WTC11 (cell line): ENCODE measurements at regions not wholly inside any gene's neighbourhood (a gene's known extent, or its start where the extent isn't known, plus 50 kb on each side); places are given as distances from the start of the nearest gene placed in this dataset.

Experiments used
- ATAC-seq: fragments of 200-7000 bp; cut with Tn5 transposase; 2 replicates; pipeline ENCODE4 v1.10.0; 2021; ENCODE audit warnings: mild to moderate bottlenecking, moderate library complexity
- CTCF ChIA-PET: fragments of 300-600 bp; sonication (Branson Sonifier 250); formaldehyde crosslinking; loops from one replicate; lab custom pipeline; 2021; ENCODE audit warnings: antibody characterized with exemption; lab: Charles Lee
- POLR2A ChIA-PET: fragments of 350-600 bp; sonication (Branson Sonifier 250); formaldehyde crosslinking; loops from one replicate; lab custom pipeline; 2021; ENCODE audit warnings: antibody characterized with exemption; lab: Charles Lee
- DNase-seq: peaks from one replicate; pipeline ENCODE4 v3.0.0; 2021; ENCODE audit warnings: low spot score
- H3K27ac Mint-ChIP-seq: 2 replicates; pipeline ENCODE4 v1.8.0; 2021; ENCODE audit warnings: mixed read lengths
- H3K27me3 Mint-ChIP-seq: 2 replicates; pipeline ENCODE4 v1.8.0; 2021; ENCODE audit warnings: low read depth, mild to moderate bottlenecking, moderate library complexity, mixed read lengths
- H3K36me3 Mint-ChIP-seq: 2 replicates; pipeline ENCODE4 v1.8.0; 2021; ENCODE audit warnings: mixed read lengths
- H3K4me1 Mint-ChIP-seq: 2 replicates; pipeline ENCODE4 v1.8.0; 2022; ENCODE audit warnings: mixed read lengths
- H3K4me3 Mint-ChIP-seq: 2 replicates; pipeline ENCODE4 v1.8.0; 2021; ENCODE audit warnings: mild to moderate bottlenecking, moderate library complexity, mixed read lengths
- H3K9me3 Mint-ChIP-seq: 2 replicates; pipeline ENCODE4 v1.8.0; 2021; ENCODE audit warnings: mixed read lengths
- CREM ChIP-seq: sonication (generic); formaldehyde crosslinking; IDR thresholded peaks from 2 replicates; pipeline ENCODE4 v1.8.1; 2022; ENCODE audit warnings: mild to moderate bottlenecking, missing genetic modification reagents, moderate library complexity
- EMX1 ChIP-seq: fragments of 250-450 bp; sonication (Bioruptor Pico); IDR thresholded peaks from 2 replicates; pipeline ENCODE4 v1.8.0; 2021; ENCODE audit warnings: mild to moderate bottlenecking
- FOXP1 ChIP-seq: sonication (generic); formaldehyde crosslinking; IDR thresholded peaks from 2 replicates; pipeline ENCODE4 v1.8.0; 2022; ENCODE audit warnings: missing genetic modification reagents, mild to moderate bottlenecking, moderate library complexity, borderline replicate concordance
- GABPB1 ChIP-seq: sonication (generic); formaldehyde crosslinking; IDR thresholded peaks from 2 replicates; pipeline ENCODE4 v1.8.1; 2023; ENCODE audit warnings: mild to moderate bottlenecking, missing genetic modification reagents
- GRHL2 ChIP-seq: fragments of 250-450 bp; sonication (Bioruptor Pico); IDR thresholded peaks from 2 replicates; pipeline ENCODE4 v1.8.0; 2022; ENCODE audit warnings: mild to moderate bottlenecking, moderate library complexity; ENCODE audit not compliant: insufficient replicate concordance, severe bottlenecking
- ZNF121 ChIP-seq: sonication (generic); formaldehyde crosslinking; IDR thresholded peaks from 2 replicates; pipeline ENCODE4 v1.8.0; 2023; ENCODE audit warnings: missing genetic modification reagents
- ZNF416 ChIP-seq: fragments of 250-450 bp; sonication (Bioruptor Pico); IDR thresholded peaks from 2 replicates; pipeline ENCODE4 v1.9.0; 2021; ENCODE audit warnings: mild to moderate bottlenecking, inconsistent platforms
- ZNF423 ChIP-seq: fragments of 250-450 bp; sonication (Bioruptor Pico); IDR thresholded peaks from 2 replicates; pipeline ENCODE4 v2.1.2; 2022; ENCODE audit warnings: mild to moderate bottlenecking, moderate library complexity
- ZNF671 ChIP-seq: fragments of 250-450 bp; sonication (Bioruptor Pico); IDR thresholded peaks from 2 replicates; pipeline ENCODE4 v1.8.0; 2021; ENCODE audit warnings: mild to moderate bottlenecking
- TF ChIP-seq, protein P1 (sequence below): sonication (generic); formaldehyde crosslinking; IDR thresholded peaks from 2 replicates; pipeline ENCODE4 v1.8.1; 2023; ENCODE audit warnings: mild to moderate bottlenecking, missing genetic modification reagents
- TF ChIP-seq, protein P2 (sequence below): fragments of 250-450 bp; sonication (Bioruptor Pico); IDR thresholded peaks from 2 replicates; pipeline ENCODE4 v1.9.0; 2021; ENCODE audit warnings: moderate library complexity, mild to moderate bottlenecking, inconsistent platforms, borderline replicate concordance
- TF ChIP-seq, protein P3 (sequence below): sonication (generic); formaldehyde crosslinking; IDR thresholded peaks from 2 replicates; pipeline ENCODE4 v1.8.0; 2022; ENCODE audit warnings: mild to moderate bottlenecking, missing genetic modification reagents
- TF ChIP-seq, protein P4 (sequence below): sonication (generic); formaldehyde crosslinking; IDR thresholded peaks from 2 replicates; pipeline ENCODE4 v1.8.0; 2022; ENCODE audit warnings: missing genetic modification reagents
- TF ChIP-seq, protein P5 (sequence below): fragments of 250-450 bp; sonication (Bioruptor Pico); IDR thresholded peaks from 2 replicates; pipeline ENCODE4 v1.8.0; 2021; ENCODE audit warnings: mild to moderate bottlenecking
- TF ChIP-seq, protein P6 (sequence below): fragments of 250-450 bp; sonication (Bioruptor Pico); IDR thresholded peaks from 2 replicates; pipeline ENCODE4 v2.1.2; 2022; ENCODE audit warnings: mild to moderate bottlenecking, moderate library complexity
- TF ChIP-seq, protein P7 (sequence below): sonication (generic); formaldehyde crosslinking; IDR thresholded peaks from 2 replicates; pipeline ENCODE4 v1.8.0; 2022; ENCODE audit warnings: mild to moderate bottlenecking, missing genetic modification reagents
- TF ChIP-seq, protein P8 (sequence below): sonication (generic); formaldehyde crosslinking; IDR thresholded peaks from 2 replicates; pipeline ENCODE4 v1.8.1; 2022; ENCODE audit warnings: low read depth, missing genetic modification reagents, borderline replicate concordance
- TF ChIP-seq, protein P9 (sequence below): fragments of 250-450 bp; sonication (Bioruptor Pico); IDR thresholded peaks from 2 replicates; pipeline ENCODE4 v1.9.0; 2021; ENCODE audit warnings: mild to moderate bottlenecking
- TF ChIP-seq, protein P10 (sequence below): sonication (generic); formaldehyde crosslinking; IDR thresholded peaks from 2 replicates; pipeline ENCODE4 v1.8.1; 2023; ENCODE audit warnings: mild to moderate bottlenecking, missing genetic modification reagents, moderate library complexity
- TF ChIP-seq, protein P11 (sequence below): sonication (generic); formaldehyde crosslinking; IDR thresholded peaks from 2 replicates; pipeline ENCODE4 v1.8.0; 2023; ENCODE audit warnings: missing genetic modification reagents, mild to moderate bottlenecking, borderline replicate concordance

DNA sequence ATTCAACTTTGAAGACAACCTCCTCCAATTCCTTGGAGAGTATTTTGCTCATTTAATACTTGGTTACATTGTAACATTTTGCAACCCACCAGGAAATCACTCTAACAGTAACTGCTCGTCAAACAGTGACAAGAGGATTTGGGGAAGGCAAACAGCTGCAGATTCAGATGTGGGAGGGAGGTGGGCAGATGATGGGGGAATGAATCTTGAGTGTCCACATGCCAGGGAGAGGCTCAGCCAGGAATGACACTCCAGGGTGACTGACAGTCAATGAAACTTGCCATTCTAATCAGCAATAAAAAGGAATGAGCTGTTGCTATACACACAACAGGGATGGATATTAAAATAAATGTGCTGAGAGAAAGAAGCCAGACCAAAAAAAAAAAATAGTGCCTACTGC is 97.7 kb upstream of the ANKRD55 start:
- ChIA-PET POLR2A (interaction anchor here (0.7 kb wide), 1 partner anchor 1246 kb away, joined by 3 read pairs; no protein-coding TSS in a partner anchor), CTCF (no interaction called here)
- no peak overlapping the region for H3K4me3 Mint-ChIP-seq
- ATAC-seq, result no peak
- peaks cover 9% of the 10 kb centered on the region for H3K27me3 Mint-ChIP-seq
- H3K27ac Mint-ChIP-seq, result no peak overlapping the region
- TF ChIP-seq, protein P1, sequence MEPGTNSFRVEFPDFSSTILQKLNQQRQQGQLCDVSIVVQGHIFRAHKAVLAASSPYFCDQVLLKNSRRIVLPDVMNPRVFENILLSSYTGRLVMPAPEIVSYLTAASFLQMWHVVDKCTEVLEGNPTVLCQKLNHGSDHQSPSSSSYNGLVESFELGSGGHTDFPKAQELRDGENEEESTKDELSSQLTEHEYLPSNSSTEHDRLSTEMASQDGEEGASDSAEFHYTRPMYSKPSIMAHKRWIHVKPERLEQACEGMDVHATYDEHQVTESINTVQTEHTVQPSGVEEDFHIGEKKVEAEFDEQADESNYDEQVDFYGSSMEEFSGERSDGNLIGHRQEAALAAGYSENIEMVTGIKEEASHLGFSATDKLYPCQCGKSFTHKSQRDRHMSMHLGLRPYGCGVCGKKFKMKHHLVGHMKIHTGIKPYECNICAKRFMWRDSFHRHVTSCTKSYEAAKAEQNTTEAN, result no peak
- TF ChIP-seq, protein P2, sequence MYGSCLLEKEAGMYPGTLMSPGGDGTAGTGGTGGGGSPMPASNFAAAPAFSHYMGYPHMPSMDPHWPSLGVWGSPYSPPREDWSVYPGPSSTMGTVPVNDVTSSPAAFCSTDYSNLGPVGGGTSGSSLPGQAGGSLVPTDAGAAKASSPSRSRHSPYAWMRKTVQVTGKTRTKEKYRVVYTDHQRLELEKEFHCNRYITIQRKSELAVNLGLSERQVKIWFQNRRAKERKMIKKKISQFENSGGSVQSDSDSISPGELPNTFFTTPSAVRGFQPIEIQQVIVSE (CRISPR knock-in tag), result no peak
- TF ChIP-seq CREM (CRISPR knock-in tag) (no peak), ZNF671 (CRISPR knock-in tag) (no peak), FOXP1 (CRISPR knock-in tag) (no peak), GRHL2 (CRISPR knock-in tag) (no peak), ZNF416 (CRISPR knock-in tag) (no peak), EMX1 (no peak), GABPB1 (CRISPR knock-in tag) (no peak), ZNF121 (CRISPR knock-in tag) (no peak), ZNF423 (CRISPR knock-in tag) (no peak)
- TF ChIP-seq, protein P3, sequence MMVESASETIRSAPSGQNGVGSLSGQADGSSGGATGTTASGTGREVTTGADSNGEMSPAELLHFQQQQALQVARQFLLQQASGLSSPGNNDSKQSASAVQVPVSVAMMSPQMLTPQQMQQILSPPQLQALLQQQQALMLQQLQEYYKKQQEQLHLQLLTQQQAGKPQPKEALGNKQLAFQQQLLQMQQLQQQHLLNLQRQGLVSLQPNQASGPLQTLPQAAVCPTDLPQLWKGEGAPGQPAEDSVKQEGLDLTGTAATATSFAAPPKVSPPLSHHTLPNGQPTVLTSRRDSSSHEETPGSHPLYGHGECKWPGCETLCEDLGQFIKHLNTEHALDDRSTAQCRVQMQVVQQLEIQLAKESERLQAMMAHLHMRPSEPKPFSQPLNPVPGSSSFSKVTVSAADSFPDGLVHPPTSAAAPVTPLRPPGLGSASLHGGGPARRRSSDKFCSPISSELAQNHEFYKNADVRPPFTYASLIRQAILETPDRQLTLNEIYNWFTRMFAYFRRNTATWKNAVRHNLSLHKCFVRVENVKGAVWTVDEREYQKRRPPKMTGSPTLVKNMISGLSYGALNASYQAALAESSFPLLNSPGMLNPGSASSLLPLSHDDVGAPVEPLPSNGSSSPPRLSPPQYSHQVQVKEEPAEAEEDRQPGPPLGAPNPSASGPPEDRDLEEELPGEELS (CRISPR knock-in tag), result no peak
- TF ChIP-seq, protein P4, sequence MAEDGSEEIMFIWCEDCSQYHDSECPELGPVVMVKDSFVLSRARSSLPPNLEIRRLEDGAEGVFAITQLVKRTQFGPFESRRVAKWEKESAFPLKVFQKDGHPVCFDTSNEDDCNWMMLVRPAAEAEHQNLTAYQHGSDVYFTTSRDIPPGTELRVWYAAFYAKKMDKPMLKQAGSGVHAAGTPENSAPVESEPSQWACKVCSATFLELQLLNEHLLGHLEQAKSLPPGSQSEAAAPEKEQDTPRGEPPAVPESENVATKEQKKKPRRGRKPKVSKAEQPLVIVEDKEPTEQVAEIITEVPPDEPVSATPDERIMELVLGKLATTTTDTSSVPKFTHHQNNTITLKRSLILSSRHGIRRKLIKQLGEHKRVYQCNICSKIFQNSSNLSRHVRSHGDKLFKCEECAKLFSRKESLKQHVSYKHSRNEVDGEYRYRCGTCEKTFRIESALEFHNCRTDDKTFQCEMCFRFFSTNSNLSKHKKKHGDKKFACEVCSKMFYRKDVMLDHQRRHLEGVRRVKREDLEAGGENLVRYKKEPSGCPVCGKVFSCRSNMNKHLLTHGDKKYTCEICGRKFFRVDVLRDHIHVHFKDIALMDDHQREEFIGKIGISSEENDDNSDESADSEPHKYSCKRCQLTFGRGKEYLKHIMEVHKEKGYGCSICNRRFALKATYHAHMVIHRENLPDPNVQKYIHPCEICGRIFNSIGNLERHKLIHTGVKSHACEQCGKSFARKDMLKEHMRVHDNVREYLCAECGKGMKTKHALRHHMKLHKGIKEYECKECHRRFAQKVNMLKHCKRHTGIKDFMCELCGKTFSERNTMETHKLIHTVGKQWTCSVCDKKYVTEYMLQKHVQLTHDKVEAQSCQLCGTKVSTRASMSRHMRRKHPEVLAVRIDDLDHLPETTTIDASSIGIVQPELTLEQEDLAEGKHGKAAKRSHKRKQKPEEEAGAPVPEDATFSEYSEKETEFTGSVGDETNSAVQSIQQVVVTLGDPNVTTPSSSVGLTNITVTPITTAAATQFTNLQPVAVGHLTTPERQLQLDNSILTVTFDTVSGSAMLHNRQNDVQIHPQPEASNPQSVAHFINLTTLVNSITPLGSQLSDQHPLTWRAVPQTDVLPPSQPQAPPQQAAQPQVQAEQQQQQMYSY (CRISPR knock-in tag), result no peak
- TF ChIP-seq, protein P5, sequence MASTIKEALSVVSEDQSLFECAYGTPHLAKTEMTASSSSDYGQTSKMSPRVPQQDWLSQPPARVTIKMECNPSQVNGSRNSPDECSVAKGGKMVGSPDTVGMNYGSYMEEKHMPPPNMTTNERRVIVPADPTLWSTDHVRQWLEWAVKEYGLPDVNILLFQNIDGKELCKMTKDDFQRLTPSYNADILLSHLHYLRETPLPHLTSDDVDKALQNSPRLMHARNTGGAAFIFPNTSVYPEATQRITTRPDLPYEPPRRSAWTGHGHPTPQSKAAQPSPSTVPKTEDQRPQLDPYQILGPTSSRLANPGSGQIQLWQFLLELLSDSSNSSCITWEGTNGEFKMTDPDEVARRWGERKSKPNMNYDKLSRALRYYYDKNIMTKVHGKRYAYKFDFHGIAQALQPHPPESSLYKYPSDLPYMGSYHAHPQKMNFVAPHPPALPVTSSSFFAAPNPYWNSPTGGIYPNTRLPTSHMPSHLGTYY (CRISPR knock-in tag), result no peak
- TF ChIP-seq, protein P6, sequence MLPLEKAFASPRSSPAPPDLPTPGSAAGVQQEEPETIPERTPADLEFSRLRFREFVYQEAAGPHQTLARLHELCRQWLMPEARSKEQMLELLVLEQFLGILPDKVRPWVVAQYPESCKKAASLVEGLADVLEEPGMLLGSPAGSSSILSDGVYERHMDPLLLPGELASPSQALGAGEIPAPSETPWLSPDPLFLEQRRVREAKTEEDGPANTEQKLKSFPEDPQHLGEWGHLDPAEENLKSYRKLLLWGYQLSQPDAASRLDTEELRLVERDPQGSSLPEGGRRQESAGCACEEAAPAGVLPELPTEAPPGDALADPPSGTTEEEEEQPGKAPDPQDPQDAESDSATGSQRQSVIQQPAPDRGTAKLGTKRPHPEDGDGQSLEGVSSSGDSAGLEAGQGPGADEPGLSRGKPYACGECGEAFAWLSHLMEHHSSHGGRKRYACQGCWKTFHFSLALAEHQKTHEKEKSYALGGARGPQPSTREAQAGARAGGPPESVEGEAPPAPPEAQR (CRISPR knock-in tag), result no peak
- TF ChIP-seq, protein P7, sequence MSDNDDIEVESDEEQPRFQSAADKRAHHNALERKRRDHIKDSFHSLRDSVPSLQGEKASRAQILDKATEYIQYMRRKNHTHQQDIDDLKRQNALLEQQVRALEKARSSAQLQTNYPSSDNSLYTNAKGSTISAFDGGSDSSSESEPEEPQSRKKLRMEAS (CRISPR knock-in tag), result no peak
- TF ChIP-seq, protein P8, sequence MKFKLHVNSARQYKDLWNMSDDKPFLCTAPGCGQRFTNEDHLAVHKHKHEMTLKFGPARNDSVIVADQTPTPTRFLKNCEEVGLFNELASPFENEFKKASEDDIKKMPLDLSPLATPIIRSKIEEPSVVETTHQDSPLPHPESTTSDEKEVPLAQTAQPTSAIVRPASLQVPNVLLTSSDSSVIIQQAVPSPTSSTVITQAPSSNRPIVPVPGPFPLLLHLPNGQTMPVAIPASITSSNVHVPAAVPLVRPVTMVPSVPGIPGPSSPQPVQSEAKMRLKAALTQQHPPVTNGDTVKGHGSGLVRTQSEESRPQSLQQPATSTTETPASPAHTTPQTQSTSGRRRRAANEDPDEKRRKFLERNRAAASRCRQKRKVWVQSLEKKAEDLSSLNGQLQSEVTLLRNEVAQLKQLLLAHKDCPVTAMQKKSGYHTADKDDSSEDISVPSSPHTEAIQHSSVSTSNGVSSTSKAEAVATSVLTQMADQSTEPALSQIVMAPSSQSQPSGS, result no peak
- TF ChIP-seq, protein P9, sequence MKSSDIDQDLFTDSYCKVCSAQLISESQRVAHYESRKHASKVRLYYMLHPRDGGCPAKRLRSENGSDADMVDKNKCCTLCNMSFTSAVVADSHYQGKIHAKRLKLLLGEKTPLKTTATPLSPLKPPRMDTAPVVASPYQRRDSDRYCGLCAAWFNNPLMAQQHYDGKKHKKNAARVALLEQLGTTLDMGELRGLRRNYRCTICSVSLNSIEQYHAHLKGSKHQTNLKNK, result no peak
- TF ChIP-seq, protein P10, sequence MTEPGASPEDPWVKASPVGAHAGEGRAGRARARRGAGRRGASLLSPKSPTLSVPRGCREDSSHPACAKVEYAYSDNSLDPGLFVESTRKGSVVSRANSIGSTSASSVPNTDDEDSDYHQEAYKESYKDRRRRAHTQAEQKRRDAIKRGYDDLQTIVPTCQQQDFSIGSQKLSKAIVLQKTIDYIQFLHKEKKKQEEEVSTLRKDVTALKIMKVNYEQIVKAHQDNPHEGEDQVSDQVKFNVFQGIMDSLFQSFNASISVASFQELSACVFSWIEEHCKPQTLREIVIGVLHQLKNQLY (CRISPR knock-in tag), result no peak
- TF ChIP-seq, protein P11, sequence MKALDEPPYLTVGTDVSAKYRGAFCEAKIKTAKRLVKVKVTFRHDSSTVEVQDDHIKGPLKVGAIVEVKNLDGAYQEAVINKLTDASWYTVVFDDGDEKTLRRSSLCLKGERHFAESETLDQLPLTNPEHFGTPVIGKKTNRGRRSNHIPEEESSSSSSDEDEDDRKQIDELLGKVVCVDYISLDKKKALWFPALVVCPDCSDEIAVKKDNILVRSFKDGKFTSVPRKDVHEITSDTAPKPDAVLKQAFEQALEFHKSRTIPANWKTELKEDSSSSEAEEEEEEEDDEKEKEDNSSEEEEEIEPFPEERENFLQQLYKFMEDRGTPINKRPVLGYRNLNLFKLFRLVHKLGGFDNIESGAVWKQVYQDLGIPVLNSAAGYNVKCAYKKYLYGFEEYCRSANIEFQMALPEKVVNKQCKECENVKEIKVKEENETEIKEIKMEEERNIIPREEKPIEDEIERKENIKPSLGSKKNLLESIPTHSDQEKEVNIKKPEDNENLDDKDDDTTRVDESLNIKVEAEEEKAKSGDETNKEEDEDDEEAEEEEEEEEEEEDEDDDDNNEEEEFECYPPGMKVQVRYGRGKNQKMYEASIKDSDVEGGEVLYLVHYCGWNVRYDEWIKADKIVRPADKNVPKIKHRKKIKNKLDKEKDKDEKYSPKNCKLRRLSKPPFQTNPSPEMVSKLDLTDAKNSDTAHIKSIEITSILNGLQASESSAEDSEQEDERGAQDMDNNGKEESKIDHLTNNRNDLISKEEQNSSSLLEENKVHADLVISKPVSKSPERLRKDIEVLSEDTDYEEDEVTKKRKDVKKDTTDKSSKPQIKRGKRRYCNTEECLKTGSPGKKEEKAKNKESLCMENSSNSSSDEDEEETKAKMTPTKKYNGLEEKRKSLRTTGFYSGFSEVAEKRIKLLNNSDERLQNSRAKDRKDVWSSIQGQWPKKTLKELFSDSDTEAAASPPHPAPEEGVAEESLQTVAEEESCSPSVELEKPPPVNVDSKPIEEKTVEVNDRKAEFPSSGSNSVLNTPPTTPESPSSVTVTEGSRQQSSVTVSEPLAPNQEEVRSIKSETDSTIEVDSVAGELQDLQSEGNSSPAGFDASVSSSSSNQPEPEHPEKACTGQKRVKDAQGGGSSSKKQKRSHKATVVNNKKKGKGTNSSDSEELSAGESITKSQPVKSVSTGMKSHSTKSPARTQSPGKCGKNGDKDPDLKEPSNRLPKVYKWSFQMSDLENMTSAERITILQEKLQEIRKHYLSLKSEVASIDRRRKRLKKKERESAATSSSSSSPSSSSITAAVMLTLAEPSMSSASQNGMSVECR (CRISPR knock-in tag), result no peak
- peaks cover 34% of the 10 kb centered on the region for H3K9me3 Mint-ChIP-seq
- peaks cover 29% of the 10 kb centered on the region for H3K36me3 Mint-ChIP-seq
- H3K4me1 Mint-ChIP-seq, result peaks cover 15% of the 10 kb centered on the region
- DNase-seq, result no peak
